HG02623 (cell line): ENCODE measurements at regions not wholly inside any gene's neighbourhood (a gene's known extent, or its start where the extent isn't known, plus 50 kb on each side); places are given as distances from the start of the nearest gene placed in this dataset.

Experiments
- ATAC-seq: cut with Tn5 transposase; IDR thresholded peaks from one replicate; pipeline ENCODE4 v1.9.1; 2021; ENCODE audit warnings: moderate library complexity; ENCODE audit not compliant: unreplicated experiment

GRCh38 chr5:9707732-9708462 lies 77.7 kb upstream of the TAS2R1 start:
- no peak for ATAC-seq

- no peak for ATAC-seq
These were observed 69.5 kb upstream of the TAS2R1 start for GRCh38 chr5:9699681-9700080.

- no peak for ATAC-seq
These were observed 68.7 kb upstream of the TAS2R1 start for GRCh38 chr5:9698841-9699240.

- no peak for ATAC-seq
These were observed 68.1 kb upstream of the TAS2R1 start for GRCh38 chr5:9698125-9698826.

- no peak for ATAC-seq
These were observed 62.4 kb upstream of the TAS2R1 start for GRCh38 chr5:9692576-9692975.

- ATAC-seq = no peak
These were observed 61.1 kb upstream of the TAS2R1 start for GRCh38 chr5:9691261-9691660.

GRCh38 chr5:9690751-9691150 lies 60.6 kb upstream of the TAS2R1 start:
- ATAC-seq = no peak

GRCh38 chr5:9686216-9686615 lies 56.1 kb upstream of the TAS2R1 start:
- ATAC-seq = no peak

- no peak for ATAC-seq
These were observed 51.6 kb upstream of the TAS2R1 start for GRCh38 chr5:9681706-9682105.
